CD4-positive, alpha-beta T cell treated with Interleukin-17A for 1 hour (primary cell): ENCODE measurements at regions not wholly inside any gene's neighbourhood (a gene's known extent, or its start where the extent isn't known, plus 50 kb on each side); places are given as distances from the start of the nearest gene placed in this dataset.
"Not testable (repeated sequence)": the region's sequence is repeated elsewhere in the genome, so short reads cannot be mapped to it uniquely, and the experiment has no call there.

Experiments
- DNase-seq: peaks from one replicate; pipeline ENCODE4 v3.0.0-alpha.2; 2020

- no peak for DNase-seq
Measured at GRCh38 chr6:165843121-165843520, 180.1 kb upstream of the PDE10A start.

- DNase-seq = no peak
Measured at GRCh38 chr6:165842281-165842936, 179.4 kb upstream of the PDE10A start.

GRCh38 chr6:165841153-165841558 is 178.1 kb upstream of the PDE10A start:
- no peak for DNase-seq

- DNase-seq = no peak
Measured at GRCh38 chr6:165837948-165838745, 175.1 kb upstream of the PDE10A start.

- DNase-seq = not testable (repeated sequence)
Measured at GRCh38 chr6:165836648-165837047, 173.6 kb upstream of the PDE10A start.

- DNase-seq = no peak
Measured at GRCh38 chr6:165835410-165835851, 172.4 kb upstream of the PDE10A start.

GRCh38 chr6:165834613-165835259 is 171.7 kb upstream of the PDE10A start:
- DNase-seq = no peak

- no peak for DNase-seq
Measured at GRCh38 chr6:165833355-165833754, 170.3 kb upstream of the PDE10A start.

GRCh38 chr6:165831812-165832510 is 168.9 kb upstream of the PDE10A start:
- no peak for DNase-seq

- no peak for DNase-seq
Measured at GRCh38 chr6:165830761-165831160, 167.7 kb upstream of the PDE10A start.

GRCh38 chr6:165829376-165829775 is 166.3 kb upstream of the PDE10A start:
- DNase-seq = no peak

- DNase-seq = no peak
Measured at GRCh38 chr6:165827190-165827518, 164.1 kb upstream of the PDE10A start.

GRCh38 chr6:165826487-165827189 is 163.6 kb upstream of the PDE10A start:
- DNase-seq = no peak

- no peak for DNase-seq
Measured at GRCh38 chr6:165825256-165825815, 162.3 kb upstream of the PDE10A start.

GRCh38 chr6:165823609-165824326 is 160.7 kb upstream of the PDE10A start:
- DNase-seq = no peak

- DNase-seq = no peak
Measured at GRCh38 chr6:165822501-165822900, 159.5 kb upstream of the PDE10A start.

- DNase-seq = no peak
Measured at GRCh38 chr6:165821754-165822153, 158.7 kb upstream of the PDE10A start.

- no peak for DNase-seq
Measured at GRCh38 chr6:165820934-165821333, 157.9 kb upstream of the PDE10A start.

GRCh38 chr6:165820407-165820806 is 157.4 kb upstream of the PDE10A start:
- DNase-seq = no peak

- DNase-seq = no peak
Measured at GRCh38 chr6:165819394-165819793, 156.4 kb upstream of the PDE10A start.

GRCh38 chr6:165818200-165818599 is 155.2 kb upstream of the PDE10A start:
- no peak for DNase-seq

GRCh38 chr6:165817771-165818170 is 154.7 kb upstream of the PDE10A start:
- DNase-seq = no peak
